ENCODE measurements at regions not wholly inside any gene's neighbourhood (a gene's known extent, or its start where the extent isn't known, plus 50 kb on each side); places are given as distances from the start of the nearest gene placed in this dataset.

DNA sequence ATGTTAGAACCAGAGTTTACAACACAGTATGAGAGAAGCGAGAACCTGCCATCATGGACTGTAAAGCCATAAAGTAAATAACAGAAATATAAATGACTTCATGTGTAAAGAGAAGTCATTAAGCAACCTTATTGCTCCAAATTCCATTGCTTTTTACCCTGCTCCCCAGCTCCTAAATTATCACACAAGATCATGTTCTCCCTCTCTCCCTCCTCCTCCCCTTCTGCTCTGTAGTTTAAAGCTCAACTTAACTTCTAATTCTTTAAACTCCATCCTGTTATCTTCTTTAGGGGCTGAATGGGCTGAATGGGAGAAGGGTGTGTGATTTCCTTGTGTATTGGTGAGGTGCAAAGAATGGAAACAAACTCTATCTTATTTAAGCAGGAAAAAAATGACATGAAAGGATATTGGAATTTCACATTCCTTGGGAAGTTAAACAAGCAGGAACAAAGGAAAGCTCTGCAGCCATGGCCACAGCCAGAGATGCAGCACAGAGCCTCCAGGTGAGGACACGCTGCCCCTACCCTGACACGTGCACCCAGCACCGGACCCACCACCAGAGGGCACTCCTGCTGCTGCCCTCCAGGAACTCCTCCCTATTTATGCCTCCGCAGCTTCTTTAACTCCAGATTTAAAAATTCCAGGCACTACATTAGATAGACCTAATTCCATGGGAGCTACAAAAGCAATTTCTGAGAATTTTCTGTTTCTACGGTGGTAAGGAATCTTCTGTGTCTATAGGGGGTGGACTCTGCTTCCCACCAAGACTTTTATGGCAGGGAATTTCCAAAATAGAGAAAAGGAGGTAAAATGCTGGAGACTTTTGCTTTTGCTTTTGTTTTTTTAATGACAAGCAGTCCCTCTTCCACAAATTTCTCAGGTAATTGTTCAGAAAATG lies 76.9 kb upstream of the ABI3BP start:
- TF ChIP-seq EZH2phosphoT487 (IDR thresholded peaks at IDR 0.05; ENCODE audit: low read depth), result no peak
- TF ChIP-seq, protein P1, sequence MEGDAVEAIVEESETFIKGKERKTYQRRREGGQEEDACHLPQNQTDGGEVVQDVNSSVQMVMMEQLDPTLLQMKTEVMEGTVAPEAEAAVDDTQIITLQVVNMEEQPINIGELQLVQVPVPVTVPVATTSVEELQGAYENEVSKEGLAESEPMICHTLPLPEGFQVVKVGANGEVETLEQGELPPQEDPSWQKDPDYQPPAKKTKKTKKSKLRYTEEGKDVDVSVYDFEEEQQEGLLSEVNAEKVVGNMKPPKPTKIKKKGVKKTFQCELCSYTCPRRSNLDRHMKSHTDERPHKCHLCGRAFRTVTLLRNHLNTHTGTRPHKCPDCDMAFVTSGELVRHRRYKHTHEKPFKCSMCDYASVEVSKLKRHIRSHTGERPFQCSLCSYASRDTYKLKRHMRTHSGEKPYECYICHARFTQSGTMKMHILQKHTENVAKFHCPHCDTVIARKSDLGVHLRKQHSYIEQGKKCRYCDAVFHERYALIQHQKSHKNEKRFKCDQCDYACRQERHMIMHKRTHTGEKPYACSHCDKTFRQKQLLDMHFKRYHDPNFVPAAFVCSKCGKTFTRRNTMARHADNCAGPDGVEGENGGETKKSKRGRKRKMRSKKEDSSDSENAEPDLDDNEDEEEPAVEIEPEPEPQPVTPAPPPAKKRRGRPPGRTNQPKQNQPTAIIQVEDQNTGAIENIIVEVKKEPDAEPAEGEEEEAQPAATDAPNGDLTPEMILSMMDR (IDR thresholded peaks at IDR 0.05; ENCODE audit: low read depth, low read length), result peak; percentile 92

Data from OCI-LY3 (cell line).